ENCODE measurements at regions not wholly inside any gene's neighbourhood (a gene's known extent, or its start where the extent isn't known, plus 50 kb on each side); places are given as distances from the start of the nearest gene placed in this dataset.
"Not testable (repeated sequence)": the region's sequence is repeated elsewhere in the genome, so short reads cannot be mapped to it uniquely, and the experiment has no call there.

DNA sequence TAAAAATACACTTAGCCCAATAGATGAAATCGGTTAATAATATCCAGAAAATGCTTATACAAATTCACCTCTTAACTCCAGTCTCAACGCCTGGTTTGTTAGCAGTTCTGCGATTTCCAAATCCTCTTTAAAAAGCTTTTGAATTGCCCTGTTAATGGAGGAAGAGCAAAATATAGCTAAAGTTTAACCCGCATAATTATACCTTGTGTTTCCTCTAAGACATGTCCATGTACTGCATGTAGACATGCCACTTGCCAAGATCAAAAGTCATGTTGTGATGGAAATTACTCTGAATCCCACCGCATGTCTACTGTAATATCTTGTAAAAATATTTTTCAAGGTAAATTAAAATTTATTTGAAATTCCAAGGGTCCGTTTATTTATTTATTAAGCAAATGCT lies 291.2 kb upstream of the LRP1B start:
- intact Hi-C loops (cut with DNase I; ENCODE audit: low total_unique reads), result no loop called here
- TF ChIP-seq POLR2A (IDR thresholded peaks at IDR 0.05), result no peak
- no peaks in the 10 kb centered on the region for H3K27me3 ChIP-seq (replicated peaks in 1 of 7)
- H3K36me3 ChIP-seq, result no peaks in the 10 kb centered on the region
- H3K9me3 ChIP-seq, result no peaks in the 10 kb centered on the region
- DNase-seq, result no peak
- H3K4me1 ChIP-seq, result no peaks in the 10 kb centered on the region
- H3K27ac ChIP-seq, result no peak overlapping the region
- no peak overlapping the region for H3K4me3 ChIP-seq
- 86 to 90% (median 90%) methylated on average over 6 of the region's 6 CpGs for WGBS, 5 donors

DNA sequence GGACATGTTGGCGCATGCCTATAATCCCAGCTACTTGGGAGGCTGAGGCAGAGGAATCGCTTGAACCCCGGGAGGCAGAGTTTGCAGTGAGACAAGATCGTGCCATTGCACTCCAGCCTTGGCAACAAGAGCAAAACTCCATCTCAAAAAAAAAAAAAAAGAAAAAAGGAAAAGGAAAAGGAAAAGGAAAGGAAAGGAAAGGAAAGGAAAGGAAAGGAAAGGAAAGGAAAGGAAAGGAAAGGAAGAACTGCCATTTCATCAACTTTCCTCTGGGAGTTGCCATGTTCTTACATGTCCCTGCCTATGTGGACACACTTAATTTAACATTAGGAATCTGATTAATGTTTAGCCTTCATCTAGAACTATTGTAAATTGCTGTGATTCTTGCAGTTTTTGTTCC lies 287.9 kb upstream of the LRP1B start:
- 85 to 95% (median 92%) methylated on average over 4 of the region's 4 CpGs for WGBS, 5 donors
- H3K9me3 ChIP-seq; H3K36me3 ChIP-seq; H3K27me3 ChIP-seq (replicated peaks in 1 of 7); H3K4me1 ChIP-seq; H3K4me3 ChIP-seq; intact Hi-C loops (cut with DNase I; ENCODE audit: low total_unique reads); DNase-seq; H3K27ac ChIP-seq: not testable (repeated sequence)

DNA sequence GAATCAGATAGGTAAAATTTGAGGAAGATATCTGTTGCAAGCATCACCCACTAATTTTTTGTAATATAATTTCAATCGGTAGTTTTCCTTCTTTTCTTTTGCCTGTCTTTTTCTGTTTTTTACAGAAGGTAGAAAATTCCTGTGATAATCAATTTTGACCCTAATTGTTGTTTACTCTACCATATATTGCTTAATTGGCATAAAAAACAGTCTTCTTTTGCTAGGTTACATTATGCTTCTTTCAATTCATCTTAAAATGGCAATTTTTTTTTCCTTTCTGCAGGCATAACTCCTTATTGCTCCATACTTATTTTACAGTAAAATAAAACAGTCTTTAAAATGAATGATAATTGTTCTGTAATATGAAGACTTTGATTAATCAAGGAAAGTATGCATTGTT lies 286.2 kb upstream of the LRP1B start:
- TF ChIP-seq, protein P1, sequence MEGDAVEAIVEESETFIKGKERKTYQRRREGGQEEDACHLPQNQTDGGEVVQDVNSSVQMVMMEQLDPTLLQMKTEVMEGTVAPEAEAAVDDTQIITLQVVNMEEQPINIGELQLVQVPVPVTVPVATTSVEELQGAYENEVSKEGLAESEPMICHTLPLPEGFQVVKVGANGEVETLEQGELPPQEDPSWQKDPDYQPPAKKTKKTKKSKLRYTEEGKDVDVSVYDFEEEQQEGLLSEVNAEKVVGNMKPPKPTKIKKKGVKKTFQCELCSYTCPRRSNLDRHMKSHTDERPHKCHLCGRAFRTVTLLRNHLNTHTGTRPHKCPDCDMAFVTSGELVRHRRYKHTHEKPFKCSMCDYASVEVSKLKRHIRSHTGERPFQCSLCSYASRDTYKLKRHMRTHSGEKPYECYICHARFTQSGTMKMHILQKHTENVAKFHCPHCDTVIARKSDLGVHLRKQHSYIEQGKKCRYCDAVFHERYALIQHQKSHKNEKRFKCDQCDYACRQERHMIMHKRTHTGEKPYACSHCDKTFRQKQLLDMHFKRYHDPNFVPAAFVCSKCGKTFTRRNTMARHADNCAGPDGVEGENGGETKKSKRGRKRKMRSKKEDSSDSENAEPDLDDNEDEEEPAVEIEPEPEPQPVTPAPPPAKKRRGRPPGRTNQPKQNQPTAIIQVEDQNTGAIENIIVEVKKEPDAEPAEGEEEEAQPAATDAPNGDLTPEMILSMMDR (IDR thresholded peaks at IDR 0.05 in 8 of 11, conservative IDR thresholded peaks at IDR 0.05 in 3 of 11), result no peak
- TF ChIP-seq POLR2AphosphoS5 (IDR thresholded peaks at IDR 0.05) (no peak), POLR2A (IDR thresholded peaks at IDR 0.05) (no peak)
- Histone ChIP-seq H3K36me3 (no peaks in the 10 kb centered on the region), H3K4me3 (no peak overlapping the region), H3K9me3 (no peaks in the 10 kb centered on the region), H3K4me1 (no peaks in the 10 kb centered on the region), H3K27ac (no peak overlapping the region), H3K27me3 (replicated peaks in 1 of 7) (no peaks in the 10 kb centered on the region)
- 83 to 95% (median 92%) methylated on average over 1 of the region's 1 CpG for WGBS, 5 donors
- no peak for DNase-seq
- intact Hi-C loops (cut with DNase I; ENCODE audit: low total_unique reads), result no loop called here

DNA sequence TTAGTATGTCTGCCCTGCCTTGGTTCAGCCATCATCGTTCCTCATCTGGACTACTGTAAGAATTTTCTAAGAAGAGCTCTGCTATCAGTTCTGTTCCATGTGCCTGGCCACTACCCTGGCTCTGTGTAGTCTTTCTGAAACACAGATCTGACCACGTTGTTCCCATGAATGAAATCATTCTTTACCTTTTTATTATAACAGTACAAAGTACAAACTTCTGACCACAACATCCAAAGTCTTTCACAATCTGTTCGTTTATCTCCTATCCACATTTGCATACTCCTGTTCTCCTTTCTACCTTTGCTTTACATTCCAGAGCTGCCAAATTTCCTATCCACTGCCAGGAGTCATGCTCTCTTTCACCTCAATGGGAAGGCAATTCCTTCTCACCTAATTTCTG lies 284.6 kb upstream of the LRP1B start:
- Histone ChIP-seq H3K9me3 (no peaks in the 10 kb centered on the region), H3K4me1 (no peaks in the 10 kb centered on the region), H3K27ac (no peak overlapping the region), H3K4me3 (no peak overlapping the region), H3K36me3 (no peaks in the 10 kb centered on the region), H3K27me3 (replicated peaks in 1 of 7) (no peaks in the 10 kb centered on the region)
- no peak for DNase-seq
- WGBS, 5 donors, result 70 to 84% (median 74%) methylated on average over 3 of the region's 3 CpGs
- TF ChIP-seq POLR2AphosphoS5 (IDR thresholded peaks at IDR 0.05), result no peak
- TF ChIP-seq POLR2A (IDR thresholded peaks at IDR 0.05), result no peak
- TF ChIP-seq, protein P1 (IDR thresholded peaks at IDR 0.05 in 8 of 11, conservative IDR thresholded peaks at IDR 0.05 in 3 of 11), result no peak
- intact Hi-C loops (cut with DNase I; ENCODE audit: low total_unique reads), result no loop called here

DNA sequence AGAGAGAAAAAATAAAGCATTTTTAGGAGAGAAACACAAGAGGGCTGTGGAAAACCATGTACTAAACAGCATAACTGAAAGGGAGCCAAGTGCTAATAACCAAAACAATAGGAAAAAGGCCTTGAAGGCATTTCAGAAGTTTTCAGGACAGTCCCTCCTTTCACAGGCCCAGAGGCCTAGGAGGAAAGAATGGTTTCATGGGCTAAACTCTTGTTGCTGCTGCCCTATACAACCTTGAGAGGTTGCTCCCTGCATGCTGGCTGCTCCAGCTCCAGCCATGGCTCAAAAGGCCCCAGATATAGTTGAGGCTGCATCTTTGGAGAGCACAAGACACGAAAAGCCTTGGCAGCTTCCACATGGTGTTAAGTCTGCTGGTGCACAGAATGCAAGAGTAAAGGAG lies 267.4 kb upstream of the LRP1B start:
- TF ChIP-seq, protein P1 (IDR thresholded peaks at IDR 0.05 in 8 of 11, conservative IDR thresholded peaks at IDR 0.05 in 3 of 11), result no peak
- TF ChIP-seq POLR2A (IDR thresholded peaks at IDR 0.05) (no peak), POLR2AphosphoS5 (IDR thresholded peaks at IDR 0.05) (no peak)
- H3K9me3 ChIP-seq, result peaks cover 0 to 66% (median 36%) of the 10 kb centered on the region in 8 donors
- no peak overlapping the region for H3K4me3 ChIP-seq
- H3K4me1 ChIP-seq, result no peaks in the 10 kb centered on the region
- H3K27me3 ChIP-seq (replicated peaks in 1 of 7), result no peaks in the 10 kb centered on the region
- no peak overlapping the region for H3K27ac ChIP-seq
- WGBS, 5 donors, result 69 to 81% (median 78%) methylated on average over 1 of the region's 1 CpG
- no peak for DNase-seq
- H3K36me3 ChIP-seq, result no peaks in the 10 kb centered on the region
- intact Hi-C loops (cut with DNase I; ENCODE audit: low total_unique reads), result no loop called here
